Stimulated activated CD4-positive, alpha-beta T cell treated with anti-CD3 and anti-CD28 coated beads, Interleukin-2, amount 100 ng/mL, for 48 hours (primary cell): ENCODE measurements at regions not wholly inside any gene's neighbourhood (a gene's known extent, or its start where the extent isn't known, plus 50 kb on each side); places are given as distances from the start of the nearest gene placed in this dataset.

Experiments
- DNase-seq, 2 donors: peaks; one replicate each; pipeline ENCODE4 v3.0.0-alpha.2; 2020

DNA sequence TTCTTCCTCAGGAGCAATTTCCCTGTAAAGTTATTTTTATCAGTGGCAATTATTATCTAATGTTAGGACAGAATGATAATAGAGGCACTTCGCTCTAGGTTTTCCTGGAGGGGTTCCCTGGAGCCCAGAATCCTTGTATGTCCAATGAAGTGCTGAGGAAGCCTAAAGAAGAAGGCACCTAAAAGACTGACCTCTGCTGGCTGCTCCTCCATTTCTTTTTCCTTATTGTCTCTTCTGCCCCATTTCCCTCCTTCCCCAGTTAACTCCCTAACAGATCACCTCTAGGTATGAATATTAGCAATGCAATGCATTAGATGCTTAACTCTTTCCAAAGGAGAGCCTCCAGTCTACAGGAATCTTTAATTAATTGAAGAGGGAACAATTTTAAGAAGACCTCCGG, 985.4 kb downstream of the DIAPH3 start:
- DNase-seq: no peak

DNA sequence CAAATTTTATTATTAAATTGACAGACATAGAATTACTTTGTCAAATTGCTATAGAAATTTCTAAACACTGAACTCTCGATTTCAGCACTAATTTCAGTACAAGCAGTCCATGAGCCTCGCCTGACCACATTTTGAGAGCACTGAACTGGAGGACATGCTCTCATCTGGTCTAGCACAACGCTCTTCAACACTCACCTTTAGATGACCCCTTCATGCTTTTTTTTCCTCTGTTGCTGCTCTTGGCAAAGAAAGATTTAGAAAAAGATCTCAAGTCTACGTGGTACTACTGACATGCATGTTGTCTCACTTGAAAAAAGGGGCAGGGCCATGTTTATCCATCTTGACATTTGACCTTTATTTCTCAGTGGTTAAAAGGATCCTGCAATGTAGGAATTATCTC, 981.5 kb downstream of the DIAPH3 start:
- no peak for DNase-seq

DNA sequence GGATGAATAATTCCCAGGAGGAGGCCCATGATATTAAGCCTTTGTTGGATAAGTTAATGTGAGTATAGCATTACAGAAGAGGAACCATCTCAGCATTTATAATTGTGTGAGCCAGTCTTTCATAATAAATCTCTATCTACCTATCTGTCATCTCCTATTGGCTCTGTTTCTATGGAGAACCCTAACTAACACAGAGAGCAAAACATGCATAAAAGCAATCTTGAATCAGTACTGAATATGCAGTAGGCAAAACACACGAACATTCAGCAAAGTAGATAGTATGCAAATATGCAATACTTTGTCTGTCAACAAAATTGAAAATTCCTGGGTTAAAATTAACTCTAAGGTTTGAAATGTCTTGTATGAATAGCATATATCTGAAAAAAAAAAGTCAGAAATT, 966.3 kb downstream of the DIAPH3 start:
- DNase-seq: no peak

DNA sequence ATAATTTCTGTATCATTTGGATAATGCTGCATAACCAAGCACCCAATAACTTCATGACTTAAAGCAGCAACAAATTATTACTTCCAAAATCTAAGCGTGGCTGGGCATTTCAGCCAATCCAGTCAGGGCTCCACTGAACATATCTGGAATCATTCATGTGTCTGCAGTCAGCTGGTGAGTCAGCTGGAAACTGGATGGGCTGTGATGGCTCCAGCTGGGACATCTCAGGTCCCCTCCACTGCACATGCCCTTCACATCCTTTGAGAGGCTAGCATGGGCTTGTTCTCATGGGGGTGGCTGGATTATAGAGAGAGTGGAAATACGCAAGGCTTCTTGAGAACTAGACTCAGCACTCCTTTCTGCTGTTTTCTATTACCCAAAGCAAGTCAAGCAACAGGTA, 961.9 kb downstream of the DIAPH3 start:
- DNase-seq: no peak

- DNase-seq: no peak
Measured at GRCh38 chr13:59203855-59204254, 959.9 kb downstream of the DIAPH3 start.

DNA sequence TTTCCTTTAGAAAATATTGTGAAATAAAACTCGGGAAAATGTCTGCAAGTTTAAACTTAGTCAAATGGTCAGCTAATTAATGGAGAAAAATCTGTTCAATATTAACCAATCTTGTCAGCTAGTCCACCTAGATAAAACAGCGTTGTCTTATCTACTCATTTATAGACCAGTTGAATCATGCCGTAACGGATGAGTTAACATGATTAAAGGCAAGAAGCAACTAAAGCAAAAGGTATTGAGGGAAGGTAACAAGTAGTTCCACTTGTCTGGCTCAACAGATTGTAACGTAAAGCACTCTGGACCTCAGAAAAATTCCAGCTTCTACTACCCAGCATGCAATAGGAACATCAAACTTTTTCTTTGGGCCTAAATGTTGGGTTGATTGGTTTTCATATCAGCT, 958.2 kb downstream of the DIAPH3 start:
- no peak for DNase-seq

GRCh38 chr13:59208405-59209195, 955.1 kb downstream of the DIAPH3 start:
- no peak for DNase-seq

GRCh38 chr13:59210543-59210942, 953.2 kb downstream of the DIAPH3 start:
- DNase-seq: no peak

DNA sequence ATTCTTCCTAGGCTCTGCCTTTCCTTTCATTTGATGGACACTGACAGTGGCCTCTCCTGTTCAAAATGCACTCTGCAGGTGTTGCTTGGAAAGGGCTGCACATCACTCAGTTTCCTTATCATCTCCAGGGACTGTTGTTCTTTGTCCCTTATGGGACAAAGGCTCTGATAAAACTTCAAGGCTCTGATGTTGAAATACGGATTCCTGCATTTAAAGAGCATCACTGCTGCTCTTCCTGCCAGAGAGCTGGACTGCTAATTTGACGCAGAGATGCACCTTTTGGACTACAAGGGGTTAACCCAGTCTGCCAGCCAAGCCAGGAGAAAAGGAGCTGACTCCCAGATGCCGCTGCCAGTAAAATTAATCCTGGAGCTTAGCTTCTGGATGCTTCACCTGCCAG, 952.1 kb downstream of the DIAPH3 start:
- no peak for DNase-seq

- DNase-seq: no peak
Measured at GRCh38 chr13:59229401-59229800, 934.3 kb downstream of the DIAPH3 start.

GRCh38 chr13:59229861-59230260, 933.9 kb downstream of the DIAPH3 start:
- DNase-seq: no peak

DNA sequence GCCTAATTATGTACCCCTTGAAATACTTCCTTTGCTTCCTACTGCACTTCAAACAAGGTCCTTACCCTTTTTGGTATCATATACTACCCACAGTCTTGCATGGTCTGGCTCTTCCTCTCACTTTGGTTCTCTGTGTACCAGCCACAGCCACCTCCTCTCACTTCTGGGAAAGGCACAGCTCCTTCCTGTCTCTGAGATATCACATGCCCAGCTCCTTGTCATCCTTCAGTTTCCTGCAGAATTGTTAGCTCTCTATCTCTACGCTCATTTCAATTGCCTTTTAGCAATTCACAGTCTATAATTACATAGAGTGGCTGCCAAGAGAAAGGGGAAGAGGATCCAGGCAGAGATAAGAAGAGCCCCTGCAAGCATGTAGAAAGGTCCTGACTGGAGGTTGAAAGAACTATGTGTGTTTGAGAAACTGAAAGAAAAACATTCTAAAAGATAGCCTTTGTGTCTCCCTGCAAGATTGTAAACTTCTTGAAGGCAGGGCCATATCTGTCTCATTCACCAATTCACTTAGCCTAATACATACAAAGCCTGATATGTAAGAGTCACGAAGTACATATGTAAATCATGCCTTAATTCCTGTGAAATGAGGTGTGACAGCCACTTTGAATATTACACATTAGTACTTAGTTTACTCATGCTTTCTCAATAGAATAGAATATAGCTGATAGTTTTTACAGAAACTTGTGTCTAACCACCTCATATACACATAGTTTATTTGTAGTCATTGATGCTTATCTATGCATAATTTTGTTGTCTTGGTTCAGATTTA, 933.1 kb downstream of the DIAPH3 start:
- DNase-seq: no peak

DNA sequence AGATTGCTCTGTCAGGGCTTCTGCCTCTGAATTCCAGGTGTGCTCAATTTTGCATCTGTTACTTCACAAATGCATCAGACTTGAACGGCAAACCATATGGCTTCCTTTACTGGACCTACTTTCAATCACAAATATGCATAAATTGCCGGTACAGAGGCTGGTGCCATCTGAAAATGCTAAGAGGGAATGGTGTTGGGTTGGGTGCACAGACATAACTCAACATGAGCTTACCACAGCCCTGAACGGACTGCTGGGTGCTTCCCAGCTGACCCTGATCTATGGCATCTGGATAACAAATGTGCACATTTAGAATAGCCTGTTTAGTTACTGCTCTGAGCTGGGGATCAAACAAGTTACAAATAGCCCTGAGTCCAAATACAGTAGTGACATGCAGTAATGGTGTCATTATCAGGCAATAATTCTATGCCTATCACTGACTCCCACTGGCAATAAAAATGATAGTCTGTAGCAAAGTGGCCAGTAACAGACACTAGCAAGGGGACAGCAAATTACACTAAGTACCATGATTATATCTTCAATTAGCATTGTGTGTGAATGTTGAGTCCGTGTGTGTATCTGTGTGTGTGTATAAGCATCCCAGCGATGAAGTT, 927.3 kb downstream of the DIAPH3 start:
- DNase-seq: no peak

GRCh38 chr13:59236944-59237343, 926.8 kb downstream of the DIAPH3 start:
- no peak for DNase-seq

GRCh38 chr13:59247171-59247570, 916.6 kb downstream of the DIAPH3 start:
- no peak for DNase-seq

- no peak for DNase-seq
Measured at GRCh38 chr13:59250336-59251189, 913.2 kb downstream of the DIAPH3 start.

- DNase-seq: no peak
Measured at GRCh38 chr13:59259165-59260000, 904.3 kb downstream of the DIAPH3 start.

DNA sequence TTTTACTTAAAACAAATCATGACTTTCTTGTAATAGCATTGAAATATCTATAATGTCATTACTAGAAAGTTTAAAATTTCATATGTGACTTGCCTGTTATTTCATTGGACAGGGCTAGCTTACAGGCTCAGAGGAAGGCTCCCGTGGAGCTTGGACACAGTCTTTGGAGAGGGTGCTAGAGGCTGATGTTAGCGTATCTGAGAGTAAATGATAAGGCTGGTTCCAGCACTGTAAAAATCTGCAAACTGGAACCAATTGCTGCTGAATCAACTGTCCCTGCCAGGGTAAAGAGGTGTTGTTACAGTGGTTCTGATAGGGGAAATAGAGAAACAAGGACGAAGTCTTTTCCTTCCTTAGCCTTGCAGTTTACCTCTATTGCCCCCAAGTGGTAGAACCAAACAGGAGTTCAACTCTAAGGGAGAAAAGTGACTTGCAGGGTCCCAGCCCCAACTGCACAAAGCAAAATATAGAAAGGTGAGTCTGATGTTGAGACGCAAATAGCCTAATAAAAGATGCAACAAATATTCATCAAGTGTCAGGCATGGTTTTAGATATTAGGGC, 901.7 kb downstream of the DIAPH3 start:
- no peak for DNase-seq

DNA sequence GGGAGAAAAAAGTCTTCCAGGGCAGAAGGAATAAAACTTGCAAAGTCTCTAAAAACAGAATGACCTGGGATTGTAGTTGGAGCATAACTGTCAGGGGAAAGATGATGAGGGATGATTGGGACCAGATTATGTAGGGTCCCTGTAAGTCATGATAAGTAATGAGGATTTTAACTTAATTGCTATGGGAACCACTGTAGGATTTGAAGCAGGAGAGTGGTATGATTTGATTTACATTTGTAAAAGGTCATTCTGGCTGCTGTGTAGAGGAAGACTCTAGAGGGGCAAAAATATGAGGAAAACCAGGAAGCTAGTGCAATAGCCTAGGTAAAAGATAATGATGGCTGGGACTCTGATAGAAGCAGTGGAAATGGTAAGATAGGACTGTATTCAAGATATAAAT, 900.2 kb downstream of the DIAPH3 start:
- DNase-seq: no peak

DNA sequence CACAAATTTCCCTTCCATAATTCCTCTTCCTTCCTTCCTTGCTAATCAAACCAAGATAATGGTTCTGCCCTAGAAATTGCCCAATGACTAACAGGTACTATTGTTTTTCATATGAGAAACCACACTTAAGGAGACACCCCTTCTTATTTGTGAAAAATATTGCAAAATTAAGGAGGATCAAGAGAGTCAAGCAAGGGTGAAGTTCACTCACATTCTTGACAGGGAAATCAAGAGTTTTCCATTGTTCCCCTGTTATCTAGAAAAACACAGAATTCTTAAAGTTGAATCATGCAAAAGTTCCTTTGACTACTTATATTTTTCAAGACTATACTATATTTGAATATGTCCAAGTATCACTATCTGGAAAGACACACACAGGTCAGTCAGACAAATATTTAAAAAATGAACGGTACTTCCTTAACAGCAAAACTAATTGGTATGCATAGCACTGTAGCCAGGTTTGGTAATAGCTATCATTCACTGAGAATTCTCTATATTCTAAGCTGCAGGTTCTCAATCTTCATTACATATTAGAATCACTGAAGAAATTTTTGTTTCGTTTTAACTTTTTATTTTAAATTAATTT, 897.2 kb downstream of the DIAPH3 start:
- no peak for DNase-seq

- no peak for DNase-seq
Measured at GRCh38 chr13:59269476-59269875, 894.3 kb downstream of the DIAPH3 start.
